COLO668 (cell line): ENCODE measurements at regions not wholly inside any gene's neighbourhood (a gene's known extent, or its start where the extent isn't known, plus 50 kb on each side); places are given as distances from the start of the nearest gene placed in this dataset.

Experiments
- DNase-seq: peaks from one replicate; lab custom pipeline; 2025; ENCODE audit not compliant: unreplicated experiment; lab: John Stamatoyannopoulos, UW

DNA sequence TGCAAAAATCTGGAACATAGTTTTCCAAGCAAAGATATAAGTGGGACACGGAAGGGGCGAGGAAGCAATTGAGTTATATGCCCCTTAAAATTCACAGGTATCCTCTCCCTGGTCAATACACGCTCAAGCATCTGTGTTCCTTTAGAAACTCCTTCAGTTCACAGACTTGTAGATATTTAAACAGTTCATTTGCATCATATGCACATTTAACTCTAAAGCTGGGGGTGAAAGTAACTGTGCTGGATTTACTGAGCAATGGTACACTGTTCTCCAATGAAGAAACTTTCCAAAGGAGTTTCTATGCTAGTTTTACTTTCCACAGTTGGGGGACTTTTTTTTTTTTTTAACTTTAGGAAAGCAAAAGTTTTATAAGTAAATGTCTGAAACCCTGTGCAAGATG is 293.0 kb upstream of the TNP1 start:
- DNase-seq, result no peak

DNA sequence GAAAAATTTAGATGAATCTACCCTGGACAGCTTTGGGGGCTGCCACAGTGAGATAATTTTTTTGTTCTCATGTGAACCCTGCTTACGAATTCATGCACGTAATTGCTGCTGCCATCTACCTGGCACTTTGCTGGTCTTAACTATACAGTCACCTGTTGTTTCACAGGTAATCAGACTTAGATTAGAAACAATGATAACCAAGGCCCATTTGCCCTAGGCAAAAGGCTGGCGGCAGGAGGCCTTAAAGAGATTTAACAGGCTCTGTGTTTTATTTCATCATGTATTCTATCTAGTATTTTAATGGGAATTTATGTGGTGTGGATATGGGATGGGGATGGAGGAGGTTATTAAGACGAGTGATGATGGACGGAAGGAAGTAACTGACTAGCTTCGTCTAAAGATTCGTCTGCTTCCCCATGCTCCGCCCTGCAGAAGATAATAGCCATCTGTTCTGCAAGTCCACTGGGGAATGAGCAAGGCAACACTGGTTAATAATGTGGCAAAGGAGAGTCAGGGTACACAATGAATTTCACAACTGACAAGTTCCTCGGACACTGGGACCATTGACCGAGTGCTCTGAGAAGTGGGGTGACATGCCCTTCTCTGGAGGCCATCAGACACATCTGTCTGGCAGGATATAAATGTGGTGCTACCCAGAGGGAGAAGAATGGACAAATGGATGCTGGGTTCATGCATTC is 291.8 kb upstream of the TNP1 start:
- no peak for DNase-seq

GRCh38 chr2:217150236-217150635 is 290.4 kb upstream of the TNP1 start:
- DNase-seq, result no peak

- no peak for DNase-seq
Measured at GRCh38 chr2:217149087-217149660, 289.3 kb upstream of the TNP1 start.

DNA sequence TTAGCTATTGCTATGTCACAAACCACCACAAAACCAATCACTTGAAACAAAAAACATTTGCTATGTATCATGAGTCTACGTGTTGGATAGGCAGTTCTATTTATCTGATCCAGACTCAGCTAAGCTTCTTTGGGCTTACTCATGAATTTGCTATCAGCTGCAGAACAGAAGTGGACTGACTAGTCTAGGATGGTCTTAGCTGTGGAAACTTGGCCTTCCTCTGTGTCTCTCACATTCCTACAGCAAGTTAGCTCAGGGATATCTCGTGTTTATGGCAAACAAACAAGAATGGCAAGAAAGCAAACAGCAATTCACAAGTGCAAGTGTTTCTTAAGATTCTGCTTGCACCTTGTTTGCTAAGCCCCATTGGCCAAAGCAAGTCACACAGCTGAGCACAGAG is 288.0 kb upstream of the TNP1 start:
- DNase-seq, result no peak

DNA sequence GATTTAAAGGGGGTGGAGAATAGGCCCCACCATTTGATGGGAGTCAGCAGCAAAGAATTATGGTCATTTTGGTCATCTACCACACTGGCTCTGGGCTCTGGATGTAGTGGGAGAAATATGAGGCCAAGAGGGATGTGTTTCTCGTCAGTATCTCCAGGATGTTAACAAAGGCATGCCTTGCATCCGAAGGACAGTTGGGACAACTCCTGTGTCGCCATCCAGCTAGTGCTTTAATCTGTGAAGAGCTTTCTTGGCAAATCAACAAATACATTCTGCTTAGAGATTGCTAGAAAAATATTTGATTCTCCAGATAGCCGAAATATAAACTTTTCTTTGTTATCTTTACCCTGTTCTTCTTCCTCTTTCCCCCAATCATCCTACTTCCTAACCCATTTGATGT is 287.1 kb upstream of the TNP1 start:
- DNase-seq, result no peak

- DNase-seq, result peak; percentile 66
Measured at GRCh38 chr2:217142649-217143266, 282.9 kb upstream of the TNP1 start.

DNA sequence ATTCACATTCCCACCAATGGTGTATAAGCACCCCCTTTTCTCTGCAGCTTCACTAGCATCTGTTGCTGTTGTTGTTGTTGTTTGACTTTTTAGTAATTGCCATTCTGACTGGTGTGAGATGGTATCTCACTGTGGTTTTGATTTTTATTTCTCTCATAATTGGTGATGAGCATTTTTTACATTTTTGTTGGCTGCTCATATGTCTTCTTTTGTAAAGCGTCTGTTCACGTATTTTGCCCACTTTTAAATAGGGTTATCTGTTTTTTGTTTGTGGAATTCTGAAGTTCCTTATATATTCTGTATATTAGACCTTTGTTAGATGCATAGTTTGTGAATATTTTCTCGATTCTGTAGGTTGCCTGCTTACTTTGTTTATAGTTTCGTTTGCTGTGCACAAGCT is 278.4 kb upstream of the TNP1 start:
- DNase-seq, result no peak

- DNase-seq, result no peak
Measured at GRCh38 chr2:217127744-217128143, 267.9 kb upstream of the TNP1 start.

GRCh38 chr2:217125014-217125413 is 265.1 kb upstream of the TNP1 start:
- DNase-seq, result no peak

DNA sequence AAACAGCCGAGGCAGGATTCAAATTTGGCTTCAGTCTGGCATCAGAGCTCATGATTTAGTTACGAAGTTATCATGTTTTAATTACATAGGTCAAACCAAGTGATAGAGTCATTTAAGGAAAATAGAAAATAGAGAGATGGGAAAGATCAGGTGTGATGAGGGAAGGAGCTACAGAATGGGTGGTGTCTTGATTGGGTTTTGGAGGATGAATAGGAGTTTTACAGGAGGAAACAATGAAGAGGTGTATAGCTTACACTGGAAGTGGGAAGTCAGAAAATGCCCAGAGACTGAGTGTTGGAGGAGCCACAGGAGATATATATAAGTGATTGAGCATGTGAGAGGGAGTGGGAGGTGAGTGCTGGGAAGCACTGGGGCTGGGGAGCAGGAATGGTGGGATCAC is 264.2 kb upstream of the TNP1 start:
- no peak for DNase-seq

DNA sequence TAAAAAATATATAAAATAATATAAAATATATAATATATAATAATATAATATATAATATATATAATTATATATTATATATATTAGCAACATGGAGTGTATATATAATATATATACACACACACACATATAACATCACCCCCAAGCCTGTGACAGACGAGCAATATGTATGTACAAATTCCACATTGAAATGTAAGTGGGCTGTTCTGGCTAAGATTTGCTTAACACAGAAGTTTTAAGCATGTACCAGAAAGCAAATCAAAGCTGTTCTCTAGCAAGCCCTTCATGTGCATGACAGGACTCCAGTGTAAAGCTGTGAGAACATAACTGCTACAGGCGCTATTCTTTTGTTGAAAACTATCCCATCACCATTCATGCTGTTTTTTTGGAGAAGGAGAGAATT is 261.7 kb upstream of the TNP1 start:
- no peak for DNase-seq

- DNase-seq, result no peak
Measured at GRCh38 chr2:217120429-217120828, 260.6 kb upstream of the TNP1 start.

GRCh38 chr2:217118559-217119284 is 258.9 kb upstream of the TNP1 start:
- no peak for DNase-seq

- DNase-seq, result no peak
Measured at GRCh38 chr2:217117523-217117922, 257.7 kb upstream of the TNP1 start.

- DNase-seq, result no peak
Measured at GRCh38 chr2:217116610-217117009, 256.7 kb upstream of the TNP1 start.

DNA sequence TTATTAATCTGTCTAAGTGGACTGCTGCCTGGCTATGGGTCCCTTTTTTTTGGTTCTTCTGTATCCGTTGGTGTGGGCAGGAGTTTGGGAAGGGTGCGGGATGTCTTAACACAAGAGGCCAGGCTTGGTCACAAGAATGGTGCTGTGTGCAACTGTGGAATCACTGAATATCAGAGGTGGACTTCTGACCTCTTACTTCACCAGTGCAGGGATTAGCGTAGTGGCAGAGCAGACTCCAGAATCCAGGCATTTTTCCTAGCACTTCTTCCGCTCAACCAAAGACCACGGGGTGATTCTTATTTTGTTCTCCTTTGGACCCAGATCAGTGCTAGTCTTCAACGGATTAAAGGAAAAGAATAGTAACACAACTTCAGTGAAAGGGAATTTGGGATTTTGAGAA is 254.3 kb upstream of the TNP1 start:
- no peak for DNase-seq

DNA sequence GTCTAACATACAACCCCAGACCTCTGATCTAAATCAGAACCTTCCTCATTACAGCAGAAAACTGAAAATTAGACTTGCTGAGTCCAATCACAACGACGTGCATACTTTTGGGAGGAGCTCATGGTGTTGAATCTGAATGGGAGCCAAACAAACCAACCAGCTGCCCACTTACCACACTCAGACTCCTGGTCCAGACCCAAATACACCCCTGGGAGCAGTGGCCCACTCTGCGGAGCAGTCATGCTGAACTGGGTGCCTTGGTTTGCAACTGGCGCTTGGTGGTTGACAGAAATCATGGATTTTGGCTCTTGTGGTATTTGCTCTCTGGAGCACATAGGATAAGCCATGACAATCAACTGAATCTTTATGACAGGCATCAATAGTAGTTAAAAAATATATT is 253.6 kb upstream of the TNP1 start:
- no peak for DNase-seq

DNA sequence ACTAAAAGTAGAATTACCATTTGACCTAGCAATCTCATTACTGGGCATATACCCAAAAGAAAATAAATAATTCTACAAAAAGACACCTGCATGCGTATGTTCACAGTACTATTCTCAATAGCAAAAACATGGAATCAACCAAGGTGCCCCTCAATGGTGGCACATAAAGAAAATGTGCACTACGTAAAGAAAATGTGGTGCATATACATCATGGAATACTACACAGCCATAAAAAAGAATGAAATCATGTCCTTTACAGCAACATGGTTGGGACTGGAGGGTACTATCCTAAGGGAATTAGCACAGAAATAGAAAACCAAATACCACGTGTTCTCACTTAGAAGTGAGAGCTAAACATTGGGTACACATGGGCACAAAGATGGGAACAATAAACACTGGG is 250.7 kb upstream of the TNP1 start:
- DNase-seq, result no peak

GRCh38 chr2:217108575-217109027 is 248.7 kb upstream of the TNP1 start:
- DNase-seq, result no peak

- DNase-seq, result no peak
Measured at GRCh38 chr2:217108086-217108485, 248.2 kb upstream of the TNP1 start.

- DNase-seq, result no peak
Measured at GRCh38 chr2:217107480-217107879, 247.6 kb upstream of the TNP1 start.
